DND-41 (cell line): ENCODE measurements at regions not wholly inside any gene's neighbourhood (a gene's known extent, or its start where the extent isn't known, plus 50 kb on each side); places are given as distances from the start of the nearest gene placed in this dataset.

ENCODE experiments used
- EZH2 ChIP-seq: IDR thresholded peaks from 3 replicates; pipeline ENCODE4 v1.6.1; 2012; ENCODE audit warnings: borderline replicate concordance, low read depth, mild to moderate bottlenecking, moderate library complexity, low read length, inconsistent platforms; ENCODE audit not compliant: severe bottlenecking
- TF ChIP-seq, protein P1 (sequence below): IDR thresholded peaks from 2 replicates; pipeline ENCODE4 v1.5.1; 2012; ENCODE audit warnings: borderline replicate concordance, low read length, moderate library complexity, mild to moderate bottlenecking; ENCODE audit not compliant: poor library complexity, severe bottlenecking; ENCODE audit errors: extremely low read depth

DNA sequence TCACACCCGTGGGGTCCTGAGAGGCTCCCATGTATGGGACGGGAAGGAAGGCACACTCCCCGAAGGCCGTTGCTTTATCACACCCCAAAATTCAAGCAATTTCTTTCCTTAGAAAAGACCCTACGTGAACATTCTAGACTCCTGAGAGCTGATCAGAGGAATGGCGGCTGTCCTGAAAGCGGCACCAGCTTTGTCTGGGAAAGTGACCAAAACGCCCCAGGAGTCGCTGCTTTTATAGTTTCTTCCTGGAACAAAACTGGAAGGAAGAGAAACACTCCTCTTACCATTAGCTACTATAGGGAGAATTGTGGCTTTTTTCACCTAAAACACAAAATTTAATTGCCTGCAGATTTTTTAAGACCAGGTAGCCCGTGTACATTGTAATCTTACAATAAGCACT lies 261.8 kb upstream of the RNF32 start:
- TF ChIP-seq, protein P1, sequence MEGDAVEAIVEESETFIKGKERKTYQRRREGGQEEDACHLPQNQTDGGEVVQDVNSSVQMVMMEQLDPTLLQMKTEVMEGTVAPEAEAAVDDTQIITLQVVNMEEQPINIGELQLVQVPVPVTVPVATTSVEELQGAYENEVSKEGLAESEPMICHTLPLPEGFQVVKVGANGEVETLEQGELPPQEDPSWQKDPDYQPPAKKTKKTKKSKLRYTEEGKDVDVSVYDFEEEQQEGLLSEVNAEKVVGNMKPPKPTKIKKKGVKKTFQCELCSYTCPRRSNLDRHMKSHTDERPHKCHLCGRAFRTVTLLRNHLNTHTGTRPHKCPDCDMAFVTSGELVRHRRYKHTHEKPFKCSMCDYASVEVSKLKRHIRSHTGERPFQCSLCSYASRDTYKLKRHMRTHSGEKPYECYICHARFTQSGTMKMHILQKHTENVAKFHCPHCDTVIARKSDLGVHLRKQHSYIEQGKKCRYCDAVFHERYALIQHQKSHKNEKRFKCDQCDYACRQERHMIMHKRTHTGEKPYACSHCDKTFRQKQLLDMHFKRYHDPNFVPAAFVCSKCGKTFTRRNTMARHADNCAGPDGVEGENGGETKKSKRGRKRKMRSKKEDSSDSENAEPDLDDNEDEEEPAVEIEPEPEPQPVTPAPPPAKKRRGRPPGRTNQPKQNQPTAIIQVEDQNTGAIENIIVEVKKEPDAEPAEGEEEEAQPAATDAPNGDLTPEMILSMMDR: no peak
- no peak for TF ChIP-seq EZH2
